K562 (cell line): ENCODE measurements at regions not wholly inside any gene's neighbourhood (a gene's known extent, or its start where the extent isn't known, plus 50 kb on each side); places are given as distances from the start of the nearest gene placed in this dataset.

ENCODE experiments used
- BCOR ChIP-seq: fragments of 450-650 bp; IDR thresholded peaks from 2 replicates; pipeline ENCODE4 v1.6.1; 2016
- CHAMP1 ChIP-seq: fragments of 450-650 bp; IDR thresholded peaks from 2 replicates; pipeline ENCODE4 v1.6.1; 2016; ENCODE audit warnings: mild to moderate bottlenecking
- CUX1 ChIP-seq: fragments of 200-800 bp; sonication (Bioruptor generic); IDR thresholded peaks from 2 replicates; pipeline ENCODE4 v1.6.1; 2016; ENCODE audit warnings: missing genetic modification characterization, missing compliant biosample characterization
- GMEB1 ChIP-seq: fragments of 250-450 bp; sonication (Bioruptor Pico); IDR thresholded peaks from 2 replicates; pipeline ENCODE4 v1.4.0; 2020; ENCODE audit warnings: mild to moderate bottlenecking
- HINFP ChIP-seq: fragments of 450-650 bp; conservative IDR thresholded peaks from 2 replicates; pipeline ENCODE4 v1.6.1; 2016; ENCODE audit warnings: missing genetic modification characterization, low read depth, mild to moderate bottlenecking, control low read depth, missing compliant biosample characterization
- KLF1 ChIP-seq: fragments of 450-650 bp; IDR thresholded peaks from 2 replicates; pipeline ENCODE4 v1.6.1; 2016; ENCODE audit warnings: missing genetic modification characterization, missing compliant biosample characterization
- NFATC3 ChIP-seq: fragments of 450-650 bp; IDR thresholded peaks from 2 replicates; pipeline ENCODE4 v1.6.1; 2017; ENCODE audit warnings: mild to moderate bottlenecking
- POLR2A ChIP-seq: fragments of 450-650 bp; conservative IDR thresholded peaks from 2 replicates; pipeline ENCODE4 v1.6.1; 2016
- SMAD4 ChIP-seq: fragments of 250-450 bp; sonication (Bioruptor Pico); conservative IDR thresholded peaks from 2 replicates; pipeline ENCODE4 v1.8.0; 2021; ENCODE audit warnings: inconsistent platforms, mild to moderate bottlenecking, moderate library complexity
- THAP7 ChIP-seq: fragments of 250-450 bp; sonication (Bioruptor Pico); IDR thresholded peaks from 2 replicates; pipeline ENCODE4 v1.5.0; 2021
- XRCC3 ChIP-seq: fragments of 450-650 bp; IDR thresholded peaks from 2 replicates; pipeline ENCODE4 v1.6.1; 2017; ENCODE audit warnings: mild to moderate bottlenecking, moderate library complexity
- ZNF445 ChIP-seq: fragments of 250-450 bp; sonication (Bioruptor Pico); IDR thresholded peaks from 2 replicates; pipeline ENCODE4 v1.4.0; 2020; ENCODE audit warnings: low read depth, mild to moderate bottlenecking, moderate library complexity
- ZNF586 ChIP-seq: fragments of 450-650 bp; formaldehyde crosslinking; conservative IDR thresholded peaks from 2 replicates; pipeline ENCODE4 v1.4.0; 2020; ENCODE audit warnings: mild to moderate bottlenecking, moderate library complexity
- ZNF766 ChIP-seq: fragments of 200-800 bp; sonication (Bioruptor generic); conservative IDR thresholded peaks from 2 replicates; pipeline ENCODE4 v1.6.1; 2016; ENCODE audit warnings: missing genetic modification characterization, missing compliant biosample characterization

- no peak for TF ChIP-seq CHAMP1
- TF ChIP-seq ZNF445 (CRISPR knock-in tag), result no peak
- no peak for TF ChIP-seq GMEB1
- TF ChIP-seq THAP7 (CRISPR knock-in tag), result no peak
- TF ChIP-seq BCOR, result no peak
- no peak for TF ChIP-seq ZNF766 (CRISPR knock-in tag)
- TF ChIP-seq XRCC3, result no peak
- TF ChIP-seq POLR2A, result no peak
- no peak for TF ChIP-seq CUX1 (CRISPR knock-in tag)
- TF ChIP-seq NFATC3, result no peak
- TF ChIP-seq SMAD4 (CRISPR knock-in tag), result no peak
- no peak for TF ChIP-seq KLF1 (tag)
- no peak for TF ChIP-seq ZNF586 (CRISPR knock-in tag)
- TF ChIP-seq HINFP (tag), result no peak
Measured at GRCh38 chr16:17543073-17543472, 72.3 kb upstream of the XYLT1 start (continued).
